ENCODE measurements at regions not wholly inside any gene's neighbourhood (a gene's known extent, or its start where the extent isn't known, plus 50 kb on each side); places are given as distances from the start of the nearest gene placed in this dataset.
A peak's percentile ranks its signal among the peaks of the same experiment; 100 is the strongest.

GRCh38 chr4:45078201-45078600, 351.8 kb upstream of the GNPDA2 start:
- DNase-seq (ENCODE audit: low read depth, low spot score) (no peak), FAIRE-seq (no peak), ATAC-seq (no peak)
- Histone ChIP-seq H2AFZ (ENCODE audit: control insufficient read depth, low read depth, low read length) (no peak overlapping the region), H3K4me3 (no peak overlapping the region), H3K4me1 (ENCODE audit: control insufficient read depth, insufficient read depth, low read length) (no peaks in the 10 kb centered on the region), H3K79me2 (ENCODE audit: control insufficient read depth, insufficient read depth, low read length) (no peaks in the 10 kb centered on the region), H3K36me3 (ENCODE audit: control insufficient read depth in 2 of 2, insufficient read depth in 2 of 2, low read length in 1 of 2) (no peaks in the 10 kb centered on the region), H4K20me1 (ENCODE audit: control insufficient read depth, insufficient read depth) (no peaks in the 10 kb centered on the region), H3K4me2 (ENCODE audit: control insufficient read depth, insufficient read depth) (no peak overlapping the region), H3K9me3 (replicated peaks; ENCODE audit: control insufficient read depth, insufficient read depth, low read length) (no peaks in the 10 kb centered on the region), H3K27me3 (replicated peaks in 1 of 2; ENCODE audit: control insufficient read depth in 2 of 2, insufficient read depth in 2 of 2, low read length in 1 of 2) (no peaks in the 10 kb centered on the region), H3K9ac (ENCODE audit: control insufficient read depth, insufficient read depth, low read length) (no peak overlapping the region), H3K27ac (ENCODE audit: control insufficient read depth, insufficient read depth) (no peak overlapping the region)
- BruUV-seq (replicated peaks), result no TSS peak
- ChIA-PET POLR2A (interaction anchor here (0.6 kb wide), 1 partner anchor 41 kb away, joined by 3 read pairs; no protein-coding TSS in a partner anchor), RAD21 (ENCODE audit: unreplicated experiment) (no interaction called here), CTCF (no interaction called here), SMC1A (ENCODE audit: uncharacterized antibody, unreplicated experiment) (no interaction called here)
- TF ChIP-seq SPI1 (IDR thresholded peaks at IDR 0.05; ENCODE audit: borderline replicate concordance, insufficient read depth, low read depth, low read length) (no peak), CREM (IDR thresholded peaks at IDR 0.05; ENCODE audit: low read depth) (no peak), CBFB (IDR thresholded peaks at IDR 0.05; ENCODE audit: low read depth) (no peak)
- intact Hi-C loops (cut with micrococcal nuclease; ENCODE audit: unreplicated experiment), result no loop called here
- in situ Hi-C loops (cut with MboI), result no loop called here

- H3K9ac ChIP-seq (ENCODE audit: control insufficient read depth, insufficient read depth, low read length), result no peak overlapping the region
- in situ Hi-C loops (cut with MboI) (no loop called here), intact Hi-C loops (cut with micrococcal nuclease; ENCODE audit: unreplicated experiment) (no loop called here)
- ChIA-PET CTCF (no interaction called here), SMC1A (ENCODE audit: uncharacterized antibody, unreplicated experiment) (no interaction called here), RAD21 (ENCODE audit: unreplicated experiment) (no interaction called here), POLR2A (no interaction called here)
- H4K20me1 ChIP-seq (ENCODE audit: control insufficient read depth, insufficient read depth), result no peaks in the 10 kb centered on the region
- H3K27me3 ChIP-seq (replicated peaks in 1 of 2; ENCODE audit: control insufficient read depth in 2 of 2, insufficient read depth in 2 of 2, low read length in 1 of 2), result no peaks in the 10 kb centered on the region
- H3K4me1 ChIP-seq (ENCODE audit: control insufficient read depth, insufficient read depth, low read length), result no peaks in the 10 kb centered on the region
- 49% methylated on average over 3 of the region's 3 CpGs for WGBS (ENCODE audit: insufficient coverage, insufficient replicate concordance, low lambda C conversion rate, missing lambda C conversion rate)
- no TSS peak for BruUV-seq (replicated peaks)
- H3K27ac ChIP-seq (ENCODE audit: control insufficient read depth, insufficient read depth), result no peak overlapping the region
- no peaks in the 10 kb centered on the region for H3K36me3 ChIP-seq (ENCODE audit: control insufficient read depth in 2 of 2, insufficient read depth in 2 of 2, low read length in 1 of 2)
- H3K4me3 ChIP-seq, result no peak overlapping the region
- H3K79me2 ChIP-seq (ENCODE audit: control insufficient read depth, insufficient read depth, low read length), result no peaks in the 10 kb centered on the region
- peak overlapping the region; percentile 58 for H2AFZ ChIP-seq (ENCODE audit: control insufficient read depth, low read depth, low read length)
- no peaks in the 10 kb centered on the region for H3K9me3 ChIP-seq (replicated peaks; ENCODE audit: control insufficient read depth, insufficient read depth, low read length)
- FAIRE-seq (no peak), DNase-seq (ENCODE audit: low read depth, low spot score) (no peak), ATAC-seq (peak; percentile 79)
- H3K4me2 ChIP-seq (ENCODE audit: control insufficient read depth, insufficient read depth), result no peak overlapping the region; the same call in 1 of the 2 replicates
- TF ChIP-seq YY1 (IDR thresholded peaks at IDR 0.05; ENCODE audit: low read depth, low read length) (peak; percentile 18; the same call in 1 of the 2 replicates), JUNB (IDR thresholded peaks at IDR 0.05) (no peak)
Measured at GRCh38 chr4:45072981-45073380, 346.6 kb upstream of the GNPDA2 start.

Data from GM12878 (cell line).